CD4-positive, alpha-beta T cell treated with Interferon alpha-2 for 1 hour (primary cell): ENCODE measurements at regions not wholly inside any gene's neighbourhood (a gene's known extent, or its start where the extent isn't known, plus 50 kb on each side); places are given as distances from the start of the nearest gene placed in this dataset.

ENCODE experiments used
- DNase-seq, 2 donors: peaks; one replicate each; pipeline ENCODE4 v3.0.0-alpha.2; 2020 to 2022

DNA sequence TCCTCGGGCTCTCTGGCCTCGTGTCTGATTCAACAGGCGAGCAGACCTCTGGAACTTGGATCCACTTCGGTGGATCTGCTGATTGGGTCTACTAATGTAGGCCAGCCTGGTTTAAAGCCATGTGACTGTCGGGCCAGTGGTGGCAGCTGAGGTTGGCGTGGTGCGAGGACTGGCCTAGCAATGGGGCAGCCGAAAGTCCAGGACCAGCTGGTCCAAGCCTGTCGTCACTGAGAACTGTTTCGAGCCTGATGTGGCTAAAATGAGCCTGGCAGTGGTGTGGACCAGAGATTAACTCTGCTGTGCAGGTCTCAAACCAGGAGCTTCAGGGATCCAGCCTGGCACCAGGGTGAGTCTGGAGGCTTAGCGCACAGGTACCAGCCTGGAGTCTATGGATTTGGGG, 56.4 kb upstream of the ROBO1 start:
- no peak for DNase-seq

DNA sequence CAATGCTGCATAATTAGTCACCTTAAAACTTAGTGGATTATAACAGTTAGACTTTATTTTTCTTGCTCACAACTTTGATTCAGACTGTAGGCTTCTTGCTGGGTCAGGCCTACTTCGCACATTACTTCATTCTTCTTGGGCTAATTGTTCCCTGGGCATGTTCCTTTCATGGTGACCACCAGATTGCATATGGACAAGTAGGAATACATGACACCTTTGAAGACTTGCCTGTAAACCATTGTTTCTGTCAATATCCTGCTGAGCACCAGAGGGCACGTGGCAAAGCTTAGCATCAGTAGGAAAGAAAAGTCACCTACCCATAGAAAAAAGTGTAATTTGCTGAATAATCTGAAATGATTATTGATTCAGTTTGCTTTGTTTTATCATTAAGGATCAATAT, 54.3 kb upstream of the ROBO1 start:
- no peak for DNase-seq

DNA sequence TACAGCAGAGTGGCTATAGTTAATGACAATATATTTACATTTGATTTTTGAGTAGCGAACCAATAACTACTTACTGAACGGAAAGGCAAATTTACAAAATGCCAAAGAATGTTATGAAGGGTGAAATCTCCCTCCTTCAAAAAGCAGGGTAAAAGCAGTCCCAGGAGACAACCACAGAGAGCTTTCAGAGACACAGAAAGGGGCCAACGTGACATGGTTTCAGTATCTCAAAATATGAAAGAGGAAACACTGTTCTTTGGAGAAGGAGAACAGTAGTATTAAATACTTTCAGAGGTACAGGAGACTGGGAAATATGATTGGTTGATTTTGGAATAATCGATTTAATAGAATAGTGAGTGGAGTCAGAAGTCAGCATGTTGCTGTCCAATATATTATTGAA, 52.3 kb upstream of the ROBO1 start:
- no peak for DNase-seq

DNA sequence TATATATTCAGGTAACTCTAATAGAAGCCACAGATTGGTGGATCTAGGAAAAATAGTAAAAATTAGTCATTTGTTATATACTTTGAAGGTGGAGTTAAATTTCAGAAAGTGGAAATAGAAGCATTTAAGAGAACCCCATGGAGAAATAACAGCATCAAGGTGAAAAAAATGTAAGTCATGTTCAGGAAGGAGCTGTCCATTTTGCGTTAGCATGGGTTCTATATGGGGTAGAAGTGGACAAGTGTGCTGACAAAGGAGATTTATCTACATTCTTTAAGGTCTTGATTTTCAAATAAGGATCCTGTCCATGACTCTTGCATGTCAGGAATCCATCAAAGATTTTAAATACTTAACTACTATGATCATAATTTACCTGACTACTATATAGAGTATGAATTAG, 50.2 kb upstream of the ROBO1 start:
- no peak for DNase-seq
